Stimulated activated CD8-positive, alpha-beta memory T cell treated with anti-CD3 and anti-CD28 coated beads, Interleukin-2, amount 100 ng/mL, for 48 hours (primary cell): ENCODE measurements at regions not wholly inside any gene's neighbourhood (a gene's known extent, or its start where the extent isn't known, plus 50 kb on each side); places are given as distances from the start of the nearest gene placed in this dataset.

Experiments
- DNase-seq, 2 donors: peaks; one replicate each; pipeline ENCODE4 v3.0.0-alpha.2; 2020; ENCODE audit warnings: low read depth in 2 of 2

GRCh38 chr10:125514206-125515162, 168.5 kb downstream of the TEX36 start:
- no peak for DNase-seq

DNA sequence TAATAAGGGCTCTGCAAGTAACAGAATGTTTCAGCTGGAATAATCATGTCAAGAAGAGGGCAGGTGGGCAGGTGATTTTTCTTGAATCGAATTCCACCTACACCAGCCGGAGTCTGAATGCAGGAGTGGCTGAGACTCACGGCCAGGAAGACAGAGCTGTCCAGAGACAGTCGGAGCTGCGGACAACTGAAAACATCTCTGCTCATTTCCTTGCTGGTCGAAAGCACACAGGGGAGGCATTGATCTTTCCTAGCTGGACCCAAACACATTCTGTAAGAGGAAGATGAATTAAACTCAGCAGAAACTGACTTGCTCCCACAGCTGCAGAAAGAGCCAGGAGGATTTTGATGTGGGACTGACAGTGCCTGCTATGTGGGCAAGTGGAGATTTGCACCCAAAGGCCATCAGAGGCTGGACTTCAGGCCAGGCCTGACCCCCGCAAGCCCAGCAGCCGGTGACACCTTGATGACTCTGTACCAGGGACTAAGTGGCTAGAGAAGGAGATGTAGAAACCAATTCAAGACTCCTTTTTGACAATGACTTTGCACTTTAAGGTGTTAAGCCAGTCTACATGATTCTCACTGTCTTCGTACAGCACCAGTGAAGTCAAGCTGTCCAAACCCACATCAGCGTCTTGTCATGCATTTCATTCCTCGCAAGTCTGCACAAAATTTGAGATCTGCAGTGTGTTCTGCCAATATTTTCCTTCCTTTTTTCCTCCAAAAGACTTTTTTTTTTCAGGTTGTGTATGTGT, 169.4 kb downstream of the TEX36 start:
- DNase-seq: no peak

GRCh38 chr10:125510998-125511397, 172.0 kb downstream of the TEX36 start:
- DNase-seq: no peak

- no peak for DNase-seq
Observed at GRCh38 chr10:125505648-125506047, 177.3 kb downstream of the TEX36 start.

GRCh38 chr10:125502276-125502675, 180.7 kb downstream of the TEX36 start:
- DNase-seq: no peak

GRCh38 chr10:125495386-125495785, 187.6 kb downstream of the TEX36 start:
- DNase-seq: no peak

GRCh38 chr10:125494651-125495239, 188.2 kb downstream of the TEX36 start:
- DNase-seq: no peak

- DNase-seq: no peak
Observed at GRCh38 chr10:125491381-125491780, 191.6 kb downstream of the TEX36 start.

DNA sequence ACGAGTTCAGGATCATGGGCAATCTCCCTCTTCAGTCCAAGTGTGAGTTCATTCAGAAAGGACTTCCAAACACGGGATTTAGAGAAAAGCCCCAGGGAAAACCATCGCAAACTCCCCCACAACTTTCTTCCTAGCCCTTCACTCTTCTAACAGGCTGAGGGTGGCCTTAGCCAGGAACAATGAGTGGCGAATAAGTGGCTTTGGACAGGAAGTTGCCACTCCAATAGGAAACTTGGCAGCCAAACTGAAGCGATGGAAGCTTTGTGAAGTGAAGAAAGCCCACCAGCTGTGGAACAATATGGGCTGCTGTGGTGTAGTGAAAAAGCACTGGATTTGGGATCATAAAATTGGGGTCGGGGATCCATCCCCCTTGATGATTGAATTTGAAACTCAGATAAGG, 193.2 kb downstream of the TEX36 start:
- DNase-seq: no peak

GRCh38 chr10:125485665-125486064, 197.3 kb downstream of the TEX36 start:
- DNase-seq: no peak

DNA sequence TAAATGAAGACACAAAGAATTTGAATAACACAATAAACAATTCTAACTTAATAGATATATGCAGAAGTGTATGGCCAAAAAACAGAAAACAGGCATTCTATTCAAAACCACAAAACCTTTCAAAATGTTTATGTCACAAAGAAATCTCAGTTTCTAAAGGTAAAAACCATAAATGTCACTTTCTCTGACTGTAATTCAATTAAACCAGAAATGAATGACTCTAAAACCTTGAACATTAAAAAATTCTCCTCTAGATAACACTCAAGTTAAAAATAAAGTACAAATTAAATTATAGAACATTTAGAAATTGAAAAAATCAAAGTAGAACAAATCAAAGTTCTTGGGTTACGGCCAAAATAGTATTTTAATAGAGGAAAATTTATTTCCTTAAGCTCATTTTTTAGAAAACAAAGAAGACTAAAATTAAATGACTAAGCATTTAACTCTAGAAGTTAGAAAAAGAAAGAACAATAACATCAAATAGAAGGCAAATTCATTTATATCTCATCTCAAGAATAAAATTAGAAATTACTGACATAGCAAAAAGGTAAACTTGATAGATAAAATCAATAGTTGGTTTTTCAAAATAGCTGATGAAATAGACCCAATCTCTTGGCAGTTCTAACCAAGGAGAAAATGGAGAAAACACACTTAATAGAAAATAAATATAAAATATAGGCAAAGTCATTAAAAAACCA, 198.8 kb downstream of the TEX36 start:
- no peak for DNase-seq

- no peak for DNase-seq
Observed at GRCh38 chr10:125482637-125483036, 200.3 kb downstream of the TEX36 start.

- DNase-seq: no peak
Observed at GRCh38 chr10:125482108-125482507, 200.9 kb downstream of the TEX36 start.

DNA sequence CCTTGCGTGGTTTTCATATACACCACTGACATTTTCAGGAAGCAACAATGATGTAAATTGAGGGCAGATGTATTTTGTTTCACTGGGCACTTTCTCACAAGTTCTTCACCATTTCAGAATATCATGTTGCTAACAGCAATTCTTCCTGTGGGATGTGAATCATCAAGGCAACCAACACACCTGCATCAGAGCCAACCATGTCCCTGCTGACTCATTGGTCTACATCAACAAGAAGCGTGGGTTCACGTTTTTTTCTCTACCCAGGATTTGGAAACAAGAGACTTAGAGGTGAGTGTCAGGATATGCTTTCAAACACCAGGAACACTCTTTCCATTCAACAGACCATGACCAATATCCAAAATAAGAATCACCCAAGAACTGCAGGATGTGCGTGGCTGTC, 203.9 kb downstream of the TEX36 start:
- DNase-seq: no peak

GRCh38 chr10:125475815-125476214, 207.1 kb downstream of the TEX36 start:
- no peak for DNase-seq

DNA sequence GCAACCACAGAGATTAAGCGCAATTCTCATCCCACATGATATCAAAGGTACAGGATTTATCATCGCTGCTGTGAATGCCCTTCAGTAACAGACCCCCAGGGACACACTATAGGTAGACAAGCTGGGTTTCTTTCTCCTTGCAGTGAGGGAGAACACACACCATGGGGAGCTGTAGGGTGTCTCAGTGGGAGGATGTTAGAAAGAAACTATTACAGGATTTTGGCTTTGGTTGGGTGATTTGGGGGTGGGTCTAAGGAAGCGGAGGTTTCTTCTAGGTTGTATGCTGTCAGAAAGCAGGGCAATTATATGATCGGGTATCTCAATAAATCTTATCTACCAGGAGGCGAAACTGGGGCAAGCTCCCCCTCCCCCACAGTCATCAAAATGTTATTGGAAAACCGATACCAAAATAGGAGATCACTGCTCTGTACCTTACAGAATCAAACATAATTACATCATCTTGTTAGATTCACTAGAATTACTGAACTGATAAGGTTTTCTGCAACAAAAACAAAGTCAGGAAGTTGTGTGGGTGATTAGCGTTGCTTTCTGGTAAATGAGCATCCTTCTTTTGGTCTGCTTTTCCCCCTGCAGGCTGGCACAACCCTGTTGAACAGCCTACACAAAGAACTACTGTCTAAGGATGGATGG, 209.7 kb downstream of the TEX36 start:
- DNase-seq: no peak

DNA sequence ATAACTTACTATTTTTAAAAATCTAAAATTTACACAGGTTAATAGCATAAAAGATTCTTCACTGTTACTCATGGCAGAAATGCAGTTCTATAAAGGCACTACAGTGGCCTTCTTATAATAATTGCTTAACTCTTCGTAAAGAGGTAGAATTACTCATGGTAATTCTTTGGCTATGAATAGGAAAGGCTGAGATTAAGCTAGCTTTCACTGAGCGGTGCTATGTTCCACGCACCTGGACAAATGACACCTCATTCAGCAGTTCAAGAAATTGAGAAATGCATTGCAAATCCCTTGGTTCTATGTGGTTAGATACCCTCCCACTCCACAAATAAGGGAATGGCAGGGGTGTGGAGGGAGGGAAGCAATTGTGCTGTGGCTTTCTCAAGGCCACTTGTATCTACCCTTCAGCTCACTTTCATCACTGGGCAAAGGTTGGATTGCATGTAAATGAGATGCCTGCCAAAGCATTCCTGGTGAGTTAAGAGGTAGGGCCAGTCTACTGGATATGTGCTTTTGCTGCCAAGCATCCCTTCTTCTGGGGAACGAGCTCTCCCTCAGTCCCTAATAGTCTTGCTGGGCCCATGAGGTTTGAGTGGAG, 210.9 kb downstream of the TEX36 start:
- DNase-seq: no peak

GRCh38 chr10:125468278-125468677, 214.7 kb downstream of the TEX36 start:
- DNase-seq: no peak

- no peak for DNase-seq
Observed at GRCh38 chr10:125466685-125467084, 216.3 kb downstream of the TEX36 start.

- DNase-seq: no peak
Observed at GRCh38 chr10:125462845-125463244, 220.1 kb downstream of the TEX36 start.

GRCh38 chr10:125460326-125460725, 222.6 kb downstream of the TEX36 start:
- DNase-seq: no peak
